DMS79 treated with DMSO at 0.1 percent for 48 hours (cell line): ENCODE measurements at regions not wholly inside any gene's neighbourhood (a gene's known extent, or its start where the extent isn't known, plus 50 kb on each side); places are given as distances from the start of the nearest gene placed in this dataset.
"Not testable (repeated sequence)": the region's sequence is repeated elsewhere in the genome, so short reads cannot be mapped to it uniquely, and the experiment has no call there.

ENCODE experiments used
- DNase-seq: peaks from one replicate; lab custom pipeline; 2025; lab: John Stamatoyannopoulos, UW

- no peak for DNase-seq
Observed at GRCh38 chr7:66539902-66540375, 88.7 kb upstream of the KCTD7 start.

DNA sequence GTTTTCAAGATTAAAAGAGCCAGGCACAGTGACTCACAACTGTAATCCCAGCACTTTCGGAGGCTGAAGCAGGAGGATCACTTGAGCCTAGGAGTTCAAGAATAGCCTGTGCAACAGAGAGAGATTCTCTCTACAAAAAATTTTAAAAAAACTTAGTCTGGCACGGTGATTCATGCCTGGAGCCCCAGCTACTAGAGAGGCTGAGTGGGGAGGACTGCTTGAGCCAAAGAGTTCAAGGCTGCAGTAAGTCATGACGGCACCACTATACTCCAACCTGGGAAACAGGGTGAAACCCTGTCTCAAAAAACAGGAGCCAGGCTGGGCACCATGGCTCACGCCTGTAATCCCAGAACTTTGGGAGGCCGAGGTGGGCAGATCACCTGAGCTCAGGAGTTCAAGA lies 86.6 kb upstream of the KCTD7 start:
- no peak for DNase-seq

DNA sequence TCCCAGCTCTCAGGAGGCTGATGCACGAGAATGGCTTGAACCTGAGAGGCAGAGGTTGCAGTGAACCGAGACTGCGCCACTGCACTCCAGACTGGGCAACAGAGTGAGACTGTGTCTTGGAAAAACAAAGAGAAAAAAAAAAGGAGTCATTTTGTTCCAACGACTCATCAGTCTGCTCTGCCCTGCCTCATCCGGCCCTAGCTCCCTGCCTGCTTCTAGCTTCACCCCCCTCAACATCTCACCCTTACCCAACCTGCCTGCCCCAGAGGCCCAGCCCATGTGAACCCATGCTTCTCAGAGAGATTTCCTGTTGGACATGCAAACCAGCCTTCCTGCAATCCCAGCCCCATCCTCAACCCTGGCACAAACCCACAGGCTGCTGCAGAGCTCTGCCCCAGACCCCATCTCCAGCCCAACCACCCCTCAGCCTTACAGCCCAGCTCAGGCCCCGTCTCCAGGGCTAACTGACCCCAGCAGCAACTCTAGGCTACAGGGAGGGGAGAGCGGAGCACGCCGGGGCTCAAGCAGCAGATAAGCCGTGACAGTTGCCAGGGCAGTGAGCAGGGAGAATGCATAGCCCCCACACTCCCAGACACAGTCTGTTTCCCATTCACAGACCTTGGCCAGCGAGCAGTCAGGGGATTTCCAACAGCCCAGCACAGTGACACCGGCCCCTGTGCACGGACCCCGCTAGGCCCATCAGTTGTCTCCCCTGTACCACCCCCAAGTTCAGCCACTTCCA lies 86.0 kb upstream of the KCTD7 start:
- DNase-seq: no peak

DNA sequence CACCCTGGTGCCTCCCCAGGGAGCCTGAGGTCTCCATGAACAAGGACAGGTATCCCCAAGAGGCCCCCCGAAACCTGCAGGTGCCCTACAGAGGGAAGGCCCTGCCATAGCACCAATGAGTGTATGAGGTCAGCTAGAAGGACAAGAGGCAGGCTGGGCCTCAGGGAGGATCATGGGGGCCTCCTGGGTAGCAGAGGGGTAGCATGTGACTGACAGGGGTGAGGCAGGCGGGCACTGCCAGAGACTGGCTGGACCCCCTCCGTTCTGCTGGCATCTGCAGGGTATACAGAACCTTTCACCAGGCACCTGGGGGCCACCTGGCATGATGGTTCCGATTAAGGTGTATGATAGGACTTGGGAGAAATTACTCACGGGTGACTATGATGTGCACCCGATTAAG lies 79.2 kb upstream of the KCTD7 start:
- DNase-seq: no peak

DNA sequence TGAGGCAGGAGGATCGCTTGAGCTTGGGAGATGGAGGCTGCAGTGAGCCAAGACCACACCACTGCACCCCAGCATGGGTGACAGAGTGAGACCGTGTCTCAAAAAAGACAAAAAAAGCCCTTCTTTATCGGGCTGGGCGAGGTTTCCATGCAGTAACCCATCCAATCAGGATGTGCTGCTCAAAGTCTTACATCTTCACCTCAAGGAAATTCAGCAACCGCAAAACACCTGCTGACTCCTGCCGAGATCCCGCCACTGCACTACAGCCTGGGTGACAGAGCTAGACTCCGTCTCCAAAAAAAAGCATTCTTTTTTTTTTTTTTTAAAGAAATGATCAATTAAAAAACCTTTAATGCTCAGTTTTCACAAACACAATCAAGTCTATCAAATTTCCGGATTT lies 75.7 kb upstream of the KCTD7 start:
- DNase-seq: no peak

GRCh38 chr7:66553675-66554074 lies 75.0 kb upstream of the KCTD7 start:
- not testable (repeated sequence) for DNase-seq

GRCh38 chr7:66554291-66554690 lies 74.4 kb upstream of the KCTD7 start:
- not testable (repeated sequence) for DNase-seq

DNA sequence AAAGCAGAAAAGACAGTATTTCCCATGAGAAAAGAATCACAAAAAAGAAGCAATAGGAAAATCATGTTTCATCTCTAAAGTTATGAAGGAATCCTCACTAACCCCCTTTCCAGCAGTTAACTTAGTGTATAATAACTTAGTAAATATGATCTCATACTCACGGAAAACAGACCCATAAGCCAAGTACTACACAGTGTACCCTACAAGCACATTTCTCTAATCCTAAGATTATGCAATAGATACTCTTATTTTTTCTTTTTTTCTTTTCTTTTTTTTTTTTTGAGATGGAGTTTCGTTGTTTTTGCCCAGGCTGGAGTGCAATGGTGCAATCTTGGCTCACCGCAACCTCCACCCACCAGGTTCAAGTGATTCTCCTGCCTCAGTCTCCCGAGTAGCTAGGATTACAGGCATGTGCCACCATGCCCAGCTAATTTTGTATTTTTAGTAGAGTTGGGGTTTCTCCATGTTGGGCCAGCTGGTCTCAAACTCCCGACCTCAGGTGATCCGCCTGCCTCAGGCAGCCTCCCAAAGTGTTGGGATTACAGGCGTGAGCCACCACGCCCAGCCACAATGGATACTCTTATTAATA lies 73.7 kb upstream of the KCTD7 start:
- not testable (repeated sequence) for DNase-seq

DNA sequence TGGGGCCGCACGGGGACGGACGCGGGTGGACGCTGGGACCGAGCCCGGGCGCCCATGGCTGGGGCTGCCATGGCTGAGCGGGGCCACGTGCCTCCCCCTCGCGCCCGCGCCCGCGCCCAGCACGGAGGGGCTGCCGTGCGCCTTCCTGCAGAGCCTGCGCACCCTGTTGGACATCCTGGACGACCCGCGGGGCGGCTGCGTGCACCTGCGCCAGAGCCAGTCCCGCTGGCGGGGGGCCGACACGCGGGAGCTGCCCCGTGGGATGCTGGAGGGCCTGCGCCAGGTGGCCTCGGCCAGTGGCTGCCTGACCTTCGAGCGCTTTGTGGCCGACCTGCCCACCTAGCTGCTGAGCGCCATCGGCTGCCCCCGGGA lies 72.5 kb upstream of the KCTD7 start:
- no peak for DNase-seq

GRCh38 chr7:66556549-66557213 lies 72.0 kb upstream of the KCTD7 start:
- no peak for DNase-seq

GRCh38 chr7:66557214-66558200 lies 71.2 kb upstream of the KCTD7 start:
- DNase-seq: no peak

GRCh38 chr7:66558201-66558641 lies 70.5 kb upstream of the KCTD7 start:
- no peak for DNase-seq

DNA sequence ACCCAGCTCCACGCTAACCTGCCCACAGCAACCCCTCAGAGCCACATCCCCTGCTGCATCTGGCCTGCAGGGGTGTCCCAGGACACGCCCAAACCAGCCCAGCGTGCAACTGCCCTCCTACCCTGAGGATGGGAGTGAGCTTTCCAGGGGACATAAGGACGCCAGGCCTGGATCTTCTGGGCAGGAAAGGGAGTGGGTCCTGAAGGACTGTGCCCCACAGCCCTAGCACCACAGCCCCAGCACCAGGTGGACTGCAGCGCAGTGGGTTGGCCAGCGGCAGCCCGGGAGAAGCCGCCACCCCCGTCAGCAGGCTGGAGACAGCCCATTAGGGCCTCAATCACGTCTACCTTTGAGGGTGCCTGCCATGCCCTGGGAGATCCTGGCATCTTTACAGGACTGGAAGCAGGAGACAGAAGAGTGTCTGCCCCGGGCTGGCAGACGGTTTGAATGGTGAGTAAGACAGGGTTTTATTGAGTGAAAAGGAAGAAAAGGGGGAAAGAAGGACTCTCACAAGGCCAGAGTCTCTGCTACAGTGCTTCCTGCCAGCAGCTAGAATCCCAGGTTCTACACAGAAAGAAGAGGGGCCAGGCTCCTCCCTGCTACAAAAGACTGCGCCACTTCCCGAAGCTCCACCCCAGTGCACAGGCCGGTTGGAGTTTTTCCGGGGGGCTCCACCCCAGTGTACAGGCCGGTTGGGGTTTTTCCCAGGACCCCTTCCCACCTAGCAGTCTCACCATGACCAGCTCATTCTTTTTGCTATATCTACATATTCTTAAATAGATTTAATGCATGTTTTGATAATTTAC lies 69.8 kb upstream of the KCTD7 start:
- no peak for DNase-seq

GRCh38 chr7:66564045-66564444 lies 64.6 kb upstream of the KCTD7 start:
- no peak for DNase-seq

GRCh38 chr7:66570179-66570578 lies 58.5 kb upstream of the KCTD7 start:
- DNase-seq: not testable (repeated sequence)

DNA sequence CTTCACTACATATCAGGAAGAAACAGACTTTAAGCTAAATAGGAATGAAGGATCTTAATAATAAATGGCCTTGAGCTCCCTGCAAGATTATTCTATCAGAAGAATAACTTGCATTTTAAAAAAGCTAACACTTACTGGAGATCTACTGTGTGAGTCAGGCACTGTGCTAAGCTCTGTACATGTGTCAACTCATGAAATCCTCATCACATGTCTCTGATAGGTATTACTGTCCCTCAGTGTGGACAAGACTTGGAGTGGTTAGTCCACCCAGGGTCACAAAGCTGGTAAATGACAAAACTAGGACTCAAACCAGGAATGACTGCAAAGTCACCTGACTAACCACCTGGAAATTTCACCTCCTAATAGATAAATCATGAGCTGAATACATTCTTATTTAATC lies 57.1 kb upstream of the KCTD7 start:
- no peak for DNase-seq

DNA sequence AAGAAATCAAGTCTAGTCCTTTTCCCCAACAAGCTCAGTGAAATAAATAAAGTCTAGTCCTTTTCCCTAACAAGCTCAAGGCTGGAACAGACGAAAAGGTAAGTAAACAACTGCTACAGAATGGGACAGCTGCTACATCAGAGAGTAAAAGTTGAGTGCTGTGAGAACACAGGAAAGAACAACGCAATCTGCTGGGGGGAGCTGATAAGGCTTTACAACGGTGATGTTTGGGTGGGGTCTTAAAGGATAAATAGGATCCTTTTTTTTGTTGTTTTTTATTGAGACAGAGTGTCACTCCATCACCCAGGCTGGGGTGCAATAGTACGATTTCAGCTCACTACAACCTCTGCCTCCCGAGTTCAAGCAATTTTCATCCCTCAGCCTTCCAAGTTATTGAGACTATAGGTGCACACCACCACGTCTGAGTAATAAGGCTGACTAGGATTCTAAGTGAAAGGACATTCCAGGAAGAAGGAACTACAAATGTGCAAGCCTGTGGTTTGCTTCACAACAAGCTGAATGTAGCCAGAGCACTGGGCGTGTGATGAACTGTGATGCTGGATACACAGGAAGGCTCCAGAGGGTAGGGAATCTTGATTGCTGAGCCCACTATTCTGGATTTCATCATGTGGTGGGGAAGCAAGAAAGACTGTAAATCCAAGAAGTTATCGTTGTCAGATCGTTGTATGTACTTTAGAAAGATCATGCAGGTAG lies 54.7 kb upstream of the KCTD7 start:
- not testable (repeated sequence) for DNase-seq

- DNase-seq: not testable (repeated sequence)
Observed at GRCh38 chr7:66574768-66575167, 53.9 kb upstream of the KCTD7 start.

- DNase-seq: no peak
Observed at GRCh38 chr7:66575398-66575797, 53.3 kb upstream of the KCTD7 start.

GRCh38 chr7:66576646-66577045 lies 52.0 kb upstream of the KCTD7 start:
- DNase-seq: no peak
